Kidney (tissue), 10 donors: ENCODE measurements at regions not wholly inside any gene's neighbourhood (a gene's known extent, or its start where the extent isn't known, plus 50 kb on each side); places are given as distances from the start of the nearest gene placed in this dataset.
A peak's percentile ranks its signal among the peaks of the same experiment; 100 is the strongest.
"Not testable (repeated sequence)": the region's sequence is repeated elsewhere in the genome, so short reads cannot be mapped to it uniquely, and the experiment has no call there.

ENCODE experiments used
- DNase-seq, 5 donors: peaks; one replicate each; pipeline ENCODE4 v3.0.0-alpha.2; 2013 to 2020
- FAIRE-seq: peaks from 2 replicates; lab custom pipeline; 2012; peaks lifted over from hg19 to GRCh38; lab: Jason Lieb, UNC
- H3K27ac ChIP-seq, 2 donors: one replicate each; pipeline ENCODE4 v1.7.0; 2013; ENCODE audit warnings: low read depth in 2 of 2, low read length in 2 of 2, inconsistent platforms in 1 of 2
- H3K27me3 ChIP-seq: one replicate; pipeline ENCODE4 v1.7.1; 2013; ENCODE audit warnings: low read length, inconsistent platforms; ENCODE audit not compliant: control insufficient read depth, insufficient read depth
- H3K36me3 ChIP-seq, 3 donors: one replicate each; pipeline versions ENCODE4 v1.7.0 to v1.7.1; 2013; ENCODE audit warnings: low read length in 3 of 3, control low read depth in 1 of 3, inconsistent platforms in 1 of 3; ENCODE audit not compliant: insufficient read depth in 3 of 3, control insufficient read depth in 2 of 3
- H3K4me1 ChIP-seq, 3 donors: one replicate each; pipeline versions ENCODE4 v1.7.0 to v1.7.1; 2013; ENCODE audit warnings: low read length in 3 of 3, inconsistent platforms in 1 of 3, low read depth in 1 of 3; ENCODE audit not compliant: control insufficient read depth in 2 of 3, insufficient read depth in 2 of 3
- H3K4me3 ChIP-seq, 3 donors: one replicate each; pipeline versions ENCODE4 v1.7.0 to v1.8.1; 2013; ENCODE audit warnings: low read length in 3 of 3, control low read depth in 1 of 3, inconsistent platforms in 1 of 3
- H3K9ac ChIP-seq, 3 donors: one replicate each; pipeline versions ENCODE4 v1.7.0 to v1.7.1; 2013; ENCODE audit warnings: low read length in 3 of 3, control low read depth in 1 of 3, inconsistent platforms in 1 of 3
- H3K9me3 ChIP-seq, 3 donors: one replicate each; pipeline versions ENCODE4 v1.7.0 to v1.7.1; 2013; ENCODE audit warnings: low read length in 3 of 3, control low read depth in 1 of 3, inconsistent platforms in 1 of 3; ENCODE audit not compliant: control insufficient read depth in 2 of 3, insufficient read depth in 1 of 3
- intact Hi-C: fragments of 100-400 bp; cut with DNase I; formaldehyde crosslinking; loops from one replicate; pipeline ENCODE4 v1.11.1; 2022
- donor health status: control.
- donor health status: control.
- donor health status: DM: yes; HTN: yes; CAD: no.
- donor health status: Normal renal cell carcinoma (clear cell type).

GRCh38 chr2:87533390-87534272 is 214.3 kb upstream of the PLGLB2 start:
- H3K9me3 ChIP-seq, H3K4me1 ChIP-seq, H3K27ac ChIP-seq, FAIRE-seq, intact Hi-C loops, H3K36me3 ChIP-seq, H3K4me3 ChIP-seq, H3K9ac ChIP-seq, H3K27me3 ChIP-seq: not testable (repeated sequence)
- peak in 4 of 5 donors; percentile 28 to 61 (median 53) for DNase-seq

- H3K9ac ChIP-seq, intact Hi-C loops, H3K27ac ChIP-seq, H3K4me1 ChIP-seq, H3K27me3 ChIP-seq, DNase-seq, FAIRE-seq, H3K9me3 ChIP-seq, H3K36me3 ChIP-seq, H3K4me3 ChIP-seq: not testable (repeated sequence)
Observed at GRCh38 chr2:87534273-87534889, 213.5 kb upstream of the PLGLB2 start.

- H3K9ac ChIP-seq, H3K4me3 ChIP-seq, intact Hi-C loops, H3K36me3 ChIP-seq, H3K27me3 ChIP-seq, FAIRE-seq, H3K27ac ChIP-seq, H3K9me3 ChIP-seq, H3K4me1 ChIP-seq: not testable (repeated sequence)
- peak in 2 of 5 donors; percentile 7 to 25 for DNase-seq
Observed at GRCh38 chr2:87536427-87536826, 211.5 kb upstream of the PLGLB2 start.

- H3K4me1 ChIP-seq, H3K9me3 ChIP-seq, H3K27me3 ChIP-seq, FAIRE-seq, H3K9ac ChIP-seq, H3K27ac ChIP-seq, H3K36me3 ChIP-seq, H3K4me3 ChIP-seq, intact Hi-C loops: not testable (repeated sequence)
- peak in 2 of 5 donors; percentile 0 to 4 for DNase-seq
Observed at GRCh38 chr2:87537251-87537671, 210.6 kb upstream of the PLGLB2 start.

- H3K4me3 ChIP-seq, H3K9ac ChIP-seq, H3K36me3 ChIP-seq, H3K27me3 ChIP-seq, intact Hi-C loops, FAIRE-seq, DNase-seq, H3K4me1 ChIP-seq, H3K9me3 ChIP-seq, H3K27ac ChIP-seq: not testable (repeated sequence)
Observed at GRCh38 chr2:87538268-87538667, 209.6 kb upstream of the PLGLB2 start.

GRCh38 chr2:87539151-87539943 is 208.5 kb upstream of the PLGLB2 start:
- H3K4me1 ChIP-seq, H3K27me3 ChIP-seq, H3K4me3 ChIP-seq, H3K9me3 ChIP-seq, H3K9ac ChIP-seq, intact Hi-C loops, H3K27ac ChIP-seq, H3K36me3 ChIP-seq, FAIRE-seq, DNase-seq: not testable (repeated sequence)

GRCh38 chr2:87540242-87540641 is 207.6 kb upstream of the PLGLB2 start:
- H3K9me3 ChIP-seq, H3K4me3 ChIP-seq, DNase-seq, intact Hi-C loops, H3K36me3 ChIP-seq, FAIRE-seq, H3K4me1 ChIP-seq, H3K9ac ChIP-seq, H3K27ac ChIP-seq, H3K27me3 ChIP-seq: not testable (repeated sequence)
